Gastrocnemius medialis (tissue), 4 donors: ENCODE measurements at regions not wholly inside any gene's neighbourhood (a gene's known extent, or its start where the extent isn't known, plus 50 kb on each side); places are given as distances from the start of the nearest gene placed in this dataset.
A peak's percentile ranks its signal among the peaks of the same experiment; 100 is the strongest.

Experiments
- ATAC-seq, 2 donors: fragments of 150-250 bp; one replicate each; pipeline ENCODE4 v1.9.1; 2016
- DNase-seq, 2 donors: peaks; one replicate each; pipeline ENCODE4 v3.0.0-alpha.2; 2019
- H3K27ac ChIP-seq, 4 donors: fragments of 200-600 bp; sonication (generic); 1 replicate in 1 of 4; 2 replicates in 3 of 4; pipeline ENCODE4 v1.5.1; 2016 to 2018; ENCODE audit warnings: mild to moderate bottlenecking in 2 of 4, moderate library complexity in 1 of 4
- H3K27me3 ChIP-seq, 3 donors: fragments of 200-600 bp; sonication (generic) in 2 of 3; 1 replicate in 1 of 3; 2 replicates in 2 of 3; pipeline versions ENCODE4 v1.5.1 to v1.6.0; 2016 to 2019; ENCODE audit warnings: mild to moderate bottlenecking in 1 of 3, moderate library complexity in 1 of 3
- H3K36me3 ChIP-seq, 2 donors: fragments of 200-600 bp; sonication (generic) in 1 of 2; one replicate each; pipeline ENCODE4 v1.5.1; 2017 to 2018
- H3K4me1 ChIP-seq, 2 donors: fragments of 200-600 bp; sonication (generic) in 1 of 2; one replicate each; pipeline ENCODE4 v1.5.1; 2016 to 2017; ENCODE audit warnings: mild to moderate bottlenecking in 2 of 2
- H3K4me3 ChIP-seq, 4 donors: fragments of 200-600 bp; sonication (generic) in 3 of 4; 1 replicate in 1 of 4; 2 replicates in 3 of 4; pipeline ENCODE4 v1.5.1; 2016 to 2019; ENCODE audit warnings: mild to moderate bottlenecking in 2 of 4
- H3K9me3 ChIP-seq, 3 donors: fragments of 200-600 bp; sonication (generic) in 2 of 3; 1 replicate in 1 of 3; 2 replicates in 2 of 3; pipeline ENCODE4 v1.5.1; 2016 to 2019
- CTCF ChIP-seq, 5 experiments: fragments of 450-650 bp in 3 of 5; fragments of 200-600 bp in 2 of 5; sonication (generic) in 2 of 5; IDR thresholded peaks in 4 of 5; conservative IDR thresholded peaks in 1 of 5; 1 replicate in 4 of 5; 2 replicates in 1 of 5; pipeline ENCODE4 v1.5.1; 2016 to 2019; ENCODE audit warnings: antibody characterized with exemption in 5 of 5, mild to moderate bottlenecking in 3 of 5, moderate library complexity in 3 of 5
- POLR2A ChIP-seq, 2 donors: fragments of 450-650 bp; IDR thresholded peaks; one replicate each; pipeline ENCODE4 v1.6.1; 2017; ENCODE audit warnings: antibody characterized with exemption in 2 of 2, mild to moderate bottlenecking in 2 of 2, moderate library complexity in 2 of 2
- in situ Hi-C, 4 donors: fragments of 200-750 bp; cut with MboI; loops; one replicate each; pipeline versions ENCODE4 v1.15.0 to v1.8.0; 2017; ENCODE audit warnings: low sequenced_read_pairs in 4 of 4
- intact Hi-C: fragments of 100-400 bp; cut with DNase I; formaldehyde crosslinking; loops from one replicate; pipeline ENCODE4 v1.15.1; 2023; ENCODE audit warnings: low total_unique reads

- no peak overlapping the region for H3K4me3 ChIP-seq
- ATAC-seq (no peak), DNase-seq (no peak)
- in situ Hi-C loops (loop anchor here in 2 of 4 donors (25.0 kb wide), 1 partner anchor 589 kb away; the partner anchor contains the start of genes GNAS (in 2 of the 2) and GNAS-AS1 (in 2 of the 2)), intact Hi-C loops (no loop called here)
- H3K36me3 ChIP-seq: no peaks in the 10 kb centered on the region
- H3K27me3 ChIP-seq: peaks cover 0 to 18% (median 13%) of the 10 kb centered on the region in 3 donors
- H3K4me1 ChIP-seq: no peaks in the 10 kb centered on the region
- no peaks in the 10 kb centered on the region for H3K9me3 ChIP-seq
- H3K27ac ChIP-seq: no peak overlapping the region
- no peak for TF ChIP-seq POLR2A (IDR thresholded peaks at IDR 0.05)
- no peak for TF ChIP-seq CTCF (IDR thresholded peaks at IDR 0.05 in 4 of 5, conservative IDR thresholded peaks at IDR 0.05 in 1 of 5)
Measured at GRCh38 chr20:59451641-59452040, 151.2 kb downstream of the EDN3 start.

- H3K27ac ChIP-seq: no peak overlapping the region
- H3K9me3 ChIP-seq: no peaks in the 10 kb centered on the region
- peaks cover 0 to 15% (median 6%) of the 10 kb centered on the region in 3 donors for H3K27me3 ChIP-seq
- TF ChIP-seq POLR2A (IDR thresholded peaks at IDR 0.05) (no peak), CTCF (IDR thresholded peaks at IDR 0.05 in 4 of 5, conservative IDR thresholded peaks at IDR 0.05 in 1 of 5) (no peak)
- no peak overlapping the region for H3K4me3 ChIP-seq
- no peaks in the 10 kb centered on the region for H3K4me1 ChIP-seq
- ATAC-seq: no peak
- DNase-seq: no peak
- no peaks in the 10 kb centered on the region for H3K36me3 ChIP-seq
- in situ Hi-C loops (loop anchor here in 2 of 4 donors (25.0 kb wide), 1 partner anchor 591 kb away; the partner anchor contains the start of genes GNAS (in 2 of the 2) and GNAS-AS1 (in 2 of the 2)), intact Hi-C loops (no loop called here)
Measured at GRCh38 chr20:59452856-59453255, 151.5 kb upstream of the PHACTR3 start.

- Histone ChIP-seq H3K4me3 (no peak overlapping the region), H3K27me3 (peaks cover 0 to 6% (median 0%) of the 10 kb centered on the region in 3 donors), H3K9me3 (no peaks in the 10 kb centered on the region), H3K4me1 (no peaks in the 10 kb centered on the region), H3K36me3 (no peaks in the 10 kb centered on the region), H3K27ac (no peak overlapping the region)
- TF ChIP-seq POLR2A (IDR thresholded peaks at IDR 0.05) (no peak), CTCF (IDR thresholded peaks at IDR 0.05 in 4 of 5, conservative IDR thresholded peaks at IDR 0.05 in 1 of 5) (no peak)
- intact Hi-C loops (no loop called here), in situ Hi-C loops (loop anchor here in 2 of 4 donors (25.0 kb wide), 1 partner anchor 592 kb away; the partner anchor contains the start of genes GNAS (in 2 of the 2) and GNAS-AS1 (in 2 of the 2))
- DNase-seq (no peak), ATAC-seq (no peak)
Measured at GRCh38 chr20:59453759-59454560, 150.4 kb upstream of the PHACTR3 start.

- Histone ChIP-seq H3K27ac (no peak overlapping the region), H3K4me1 (no peaks in the 10 kb centered on the region), H3K27me3 (no peaks in the 10 kb centered on the region), H3K36me3 (no peaks in the 10 kb centered on the region), H3K4me3 (no peak overlapping the region), H3K9me3 (no peaks in the 10 kb centered on the region)
- in situ Hi-C loops: loop anchor here in 2 of 4 donors (25.0 kb wide), 1 partner anchor 593 kb away; the partner anchor contains the start of genes GNAS (in 2 of the 2) and GNAS-AS1 (in 2 of the 2)
- intact Hi-C loops: no loop called here
- no peak for DNase-seq
- no peak for TF ChIP-seq POLR2A (IDR thresholded peaks at IDR 0.05)
- peak in 2 of 5 experiments; percentile 31 to 32 for TF ChIP-seq CTCF (IDR thresholded peaks at IDR 0.05 in 4 of 5, conservative IDR thresholded peaks at IDR 0.05 in 1 of 5)
- ATAC-seq: peak in 1 of 2 donors; percentile 36
Measured at GRCh38 chr20:59455402-59456341, 148.7 kb upstream of the PHACTR3 start.
